GM23338 (cell line): ENCODE measurements at regions not wholly inside any gene's neighbourhood (a gene's known extent, or its start where the extent isn't known, plus 50 kb on each side); places are given as distances from the start of the nearest gene placed in this dataset.

Experiments used
- ATAC-seq: fragments of 200-7000 bp; cut with Tn5 transposase; 3 replicates; pipeline ENCODE4 v1.9.1; 2020
- DNase-seq: peaks from one replicate; pipeline ENCODE4 v3.0.0-alpha.2; 2015; ENCODE audit warnings: low spot score
- H2AFZ ChIP-seq: fragments of 200-600 bp; sonication (generic); 2 replicates; pipeline ENCODE4 v1.8.0; 2016; ENCODE audit warnings: antibody characterized with exemption, mild to moderate bottlenecking, moderate library complexity
- H3F3A ChIP-seq: fragments of 200-600 bp; sonication (generic); replicated peaks from 2 replicates; pipeline ENCODE4 v1.8.0; 2017; ENCODE audit warnings: antibody characterized with exemption, mixed run types, low read depth
- H3K27ac ChIP-seq: fragments of 200-600 bp; sonication (generic); 2 replicates; pipeline ENCODE4 v1.6.1; 2016; ENCODE audit warnings: low read depth
- H3K27me3 ChIP-seq: fragments of 200-600 bp; sonication (generic); 2 replicates; pipeline ENCODE4 v1.8.0; 2016; ENCODE audit warnings: mild to moderate bottlenecking, mixed run types, moderate library complexity; ENCODE audit not compliant: insufficient read depth
- H3K36me3 ChIP-seq: fragments of 200-600 bp; sonication (generic); 2 replicates; pipeline ENCODE4 v1.8.0; 2016; ENCODE audit warnings: mild to moderate bottlenecking; ENCODE audit not compliant: insufficient read depth
- H3K4me1 ChIP-seq: fragments of 200-600 bp; sonication (generic); 2 replicates; pipeline ENCODE4 v1.8.0; 2016; ENCODE audit warnings: mild to moderate bottlenecking, moderate library complexity; ENCODE audit not compliant: insufficient read depth
- H3K4me2 ChIP-seq: fragments of 200-600 bp; sonication (generic); 2 replicates; pipeline ENCODE4 v1.7.1; 2017; ENCODE audit warnings: mixed run types
- H3K4me3 ChIP-seq: fragments of 200-600 bp; sonication (generic); 2 replicates; pipeline ENCODE4 v1.6.1; 2016; ENCODE audit warnings: mixed run types
- H3K79me2 ChIP-seq: fragments of 200-600 bp; sonication (generic); replicated peaks from 2 replicates; pipeline ENCODE4 v1.8.0; 2017; ENCODE audit warnings: mild to moderate bottlenecking; ENCODE audit not compliant: insufficient read depth
- H3K9me2 ChIP-seq: fragments of 200-600 bp; sonication (generic); 2 replicates; pipeline ENCODE4 v1.8.0; 2017; ENCODE audit not compliant: insufficient read depth
- H4K20me1 ChIP-seq: fragments of 200-600 bp; sonication (generic); replicated peaks from 2 replicates; pipeline ENCODE4 v1.8.0; 2017; ENCODE audit warnings: mild to moderate bottlenecking; ENCODE audit not compliant: insufficient read depth
- H3K27ac Mint-ChIP-seq: 2 replicates; pipeline ENCODE4 v1.8.0; 2020; ENCODE audit warnings: inconsistent platforms, mild to moderate bottlenecking, moderate library complexity, mixed read lengths
- H3K27me3 Mint-ChIP-seq: 3 replicates; pipeline ENCODE4 v1.8.0; 2022; ENCODE audit warnings: low read depth, mild to moderate bottlenecking, moderate library complexity, mixed read lengths, inconsistent platforms; ENCODE audit not compliant: insufficient read depth, poor library complexity
- H3K36me3 Mint-ChIP-seq: 3 replicates; pipeline ENCODE4 v1.8.0; 2021; ENCODE audit warnings: low read depth, mild to moderate bottlenecking, inconsistent platforms, moderate library complexity, mixed read lengths
- H3K4me1 Mint-ChIP-seq: 3 replicates; pipeline ENCODE4 v1.8.0; 2020; ENCODE audit warnings: mild to moderate bottlenecking, inconsistent platforms, mixed read lengths
- H3K4me3 Mint-ChIP-seq: 3 replicates; pipeline ENCODE4 v1.8.0; 2021; ENCODE audit warnings: moderate library complexity, mild to moderate bottlenecking, inconsistent platforms, mixed read lengths
- H3K9me3 Mint-ChIP-seq: 3 replicates; pipeline ENCODE4 v1.8.0; 2020; ENCODE audit warnings: moderate library complexity, mild to moderate bottlenecking, inconsistent platforms, mixed read lengths
- EZH2phosphoT487 ChIP-seq: fragments of 200-600 bp; sonication (generic); IDR thresholded peaks from one replicate; pipeline ENCODE4 v1.8.1; 2018; ENCODE audit warnings: antibody characterized with exemption; ENCODE audit not compliant: unreplicated experiment
- JUNB ChIP-seq: IDR thresholded peaks from one replicate; pipeline ENCODE4 v1.6.1; 2016; ENCODE audit warnings: antibody characterized with exemption; ENCODE audit not compliant: unreplicated experiment
- ZNF114 ChIP-seq: fragments of 250-450 bp; sonication (Bioruptor Pico); IDR thresholded peaks from 2 replicates; pipeline ENCODE4 v1.5.0; 2020; ENCODE audit warnings: mild to moderate bottlenecking, moderate library complexity
- ZNF462 ChIP-seq: fragments of 250-450 bp; sonication (Bioruptor Pico); IDR thresholded peaks from 2 replicates; pipeline ENCODE4 v1.5.0; 2020; ENCODE audit warnings: mild to moderate bottlenecking, moderate library complexity
- TF ChIP-seq, protein P1 (sequence below), 2 experiments: fragments of 200-600 bp in 1 of 2; sonication (generic) in 1 of 2; conservative IDR thresholded peaks; 2 replicates each; pipeline versions ENCODE4 v1.5.1 to v1.6.1; 2016 to 2017; ENCODE audit warnings: antibody characterized with exemption in 2 of 2, low read depth in 2 of 2, mild to moderate bottlenecking in 2 of 2, moderate library complexity in 1 of 2

DNA sequence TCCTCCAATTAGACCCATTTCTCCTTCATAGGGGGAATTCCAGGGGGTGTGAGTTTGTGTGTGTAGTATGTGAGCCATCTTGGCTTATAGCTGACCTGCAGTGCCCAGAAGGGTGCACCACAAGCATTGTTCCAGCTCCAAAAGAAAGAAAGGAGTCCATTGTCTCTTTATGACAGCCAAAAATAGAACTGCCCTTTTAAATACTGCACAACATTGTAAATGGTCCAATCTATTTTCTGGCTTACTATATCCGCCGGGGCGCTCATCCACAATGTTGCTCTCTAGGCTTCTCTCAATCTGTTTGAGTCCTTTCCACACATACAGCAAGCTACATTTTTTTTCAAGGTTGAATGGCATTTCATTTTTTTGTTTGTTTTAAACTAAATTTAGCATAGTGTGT, 517.5 kb downstream of the STK39 start (continued):
- TF ChIP-seq ZNF462: no peak

DNA sequence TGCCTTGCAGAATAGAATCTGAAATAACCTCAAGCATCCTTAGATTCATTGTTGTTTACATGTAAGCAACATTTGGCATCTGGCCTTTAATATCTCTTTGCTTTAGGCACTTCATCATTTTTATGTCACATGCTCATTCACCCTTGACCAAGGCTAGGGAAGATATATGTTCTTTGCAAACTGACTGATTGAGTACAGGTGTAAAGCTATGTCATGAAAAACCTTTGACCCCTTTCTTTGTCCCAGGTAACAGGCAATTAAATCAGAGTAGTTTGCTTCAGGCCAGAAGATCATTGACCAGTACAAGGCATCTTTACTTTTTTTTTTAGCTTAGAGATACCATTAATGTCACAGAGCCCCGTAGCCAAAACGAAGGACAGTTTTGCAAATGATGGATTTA, 520.6 kb downstream of the STK39 start:
- Mint-ChIP-seq H3K36me3 (no peaks in the 10 kb centered on the region), H3K9me3 (no peaks in the 10 kb centered on the region), H3K27me3 (no peaks in the 10 kb centered on the region), H3K4me1 (peaks cover 22% of the 10 kb centered on the region), H3K27ac (no peak overlapping the region), H3K4me3 (no peak overlapping the region)
- Histone ChIP-seq H3K27ac (no peak overlapping the region), H3K4me1 (peaks cover 16% of the 10 kb centered on the region), H4K20me1 (no peaks in the 10 kb centered on the region), H3K79me2 (no peaks in the 10 kb centered on the region), H2AFZ (no peak overlapping the region), H3K4me3 (no peak overlapping the region), H3K27me3 (no peaks in the 10 kb centered on the region), H3K9me2 (no peaks in the 10 kb centered on the region), H3F3A (no peaks in the 10 kb centered on the region), H3K4me2 (no peak overlapping the region), H3K36me3 (no peaks in the 10 kb centered on the region)
- TF ChIP-seq ZNF114 (CRISPR knock-in tag) (no peak), JUNB (no peak), EZH2phosphoT487 (no peak)
- DNase-seq (no peak), ATAC-seq (no peak)

- Histone ChIP-seq H3K4me2 (peak overlapping the region; percentile 2; the same call in 1 of the 2 replicates), H2AFZ (no peak overlapping the region), H3K9me2 (no peaks in the 10 kb centered on the region), H3F3A (no peaks in the 10 kb centered on the region), H3K79me2 (no peaks in the 10 kb centered on the region), H3K27ac (0 out of 2 replicates have a peak overlapping the region, but pooled peaks have one; percentile 16), H3K27me3 (no peaks in the 10 kb centered on the region), H3K4me1 (peaks cover 26% of the 10 kb centered on the region), H3K36me3 (no peaks in the 10 kb centered on the region), H3K4me3 (no peak overlapping the region), H4K20me1 (no peaks in the 10 kb centered on the region)
- ATAC-seq (peak; percentile 88), DNase-seq (peak; percentile 47)
- Mint-ChIP-seq H3K4me1 (peaks cover 26% of the 10 kb centered on the region), H3K36me3 (no peaks in the 10 kb centered on the region), H3K4me3 (no peak overlapping the region), H3K27ac (no peak overlapping the region; the same call in 1 of the 2 replicates), H3K27me3 (no peaks in the 10 kb centered on the region), H3K9me3 (no peaks in the 10 kb centered on the region)
- TF ChIP-seq ZNF114 (CRISPR knock-in tag): no peak
- TF ChIP-seq, protein P1, sequence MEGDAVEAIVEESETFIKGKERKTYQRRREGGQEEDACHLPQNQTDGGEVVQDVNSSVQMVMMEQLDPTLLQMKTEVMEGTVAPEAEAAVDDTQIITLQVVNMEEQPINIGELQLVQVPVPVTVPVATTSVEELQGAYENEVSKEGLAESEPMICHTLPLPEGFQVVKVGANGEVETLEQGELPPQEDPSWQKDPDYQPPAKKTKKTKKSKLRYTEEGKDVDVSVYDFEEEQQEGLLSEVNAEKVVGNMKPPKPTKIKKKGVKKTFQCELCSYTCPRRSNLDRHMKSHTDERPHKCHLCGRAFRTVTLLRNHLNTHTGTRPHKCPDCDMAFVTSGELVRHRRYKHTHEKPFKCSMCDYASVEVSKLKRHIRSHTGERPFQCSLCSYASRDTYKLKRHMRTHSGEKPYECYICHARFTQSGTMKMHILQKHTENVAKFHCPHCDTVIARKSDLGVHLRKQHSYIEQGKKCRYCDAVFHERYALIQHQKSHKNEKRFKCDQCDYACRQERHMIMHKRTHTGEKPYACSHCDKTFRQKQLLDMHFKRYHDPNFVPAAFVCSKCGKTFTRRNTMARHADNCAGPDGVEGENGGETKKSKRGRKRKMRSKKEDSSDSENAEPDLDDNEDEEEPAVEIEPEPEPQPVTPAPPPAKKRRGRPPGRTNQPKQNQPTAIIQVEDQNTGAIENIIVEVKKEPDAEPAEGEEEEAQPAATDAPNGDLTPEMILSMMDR (conservative IDR thresholded peaks at IDR 0.05; ENCODE audit: low read depth in 2 of 2): no peak
Observed at GRCh38 chr2:167721593-167721992, 525.8 kb downstream of the STK39 start.
